ENCODE measurements at regions not wholly inside any gene's neighbourhood (a gene's known extent, or its start where the extent isn't known, plus 50 kb on each side); places are given as distances from the start of the nearest gene placed in this dataset.

DNA sequence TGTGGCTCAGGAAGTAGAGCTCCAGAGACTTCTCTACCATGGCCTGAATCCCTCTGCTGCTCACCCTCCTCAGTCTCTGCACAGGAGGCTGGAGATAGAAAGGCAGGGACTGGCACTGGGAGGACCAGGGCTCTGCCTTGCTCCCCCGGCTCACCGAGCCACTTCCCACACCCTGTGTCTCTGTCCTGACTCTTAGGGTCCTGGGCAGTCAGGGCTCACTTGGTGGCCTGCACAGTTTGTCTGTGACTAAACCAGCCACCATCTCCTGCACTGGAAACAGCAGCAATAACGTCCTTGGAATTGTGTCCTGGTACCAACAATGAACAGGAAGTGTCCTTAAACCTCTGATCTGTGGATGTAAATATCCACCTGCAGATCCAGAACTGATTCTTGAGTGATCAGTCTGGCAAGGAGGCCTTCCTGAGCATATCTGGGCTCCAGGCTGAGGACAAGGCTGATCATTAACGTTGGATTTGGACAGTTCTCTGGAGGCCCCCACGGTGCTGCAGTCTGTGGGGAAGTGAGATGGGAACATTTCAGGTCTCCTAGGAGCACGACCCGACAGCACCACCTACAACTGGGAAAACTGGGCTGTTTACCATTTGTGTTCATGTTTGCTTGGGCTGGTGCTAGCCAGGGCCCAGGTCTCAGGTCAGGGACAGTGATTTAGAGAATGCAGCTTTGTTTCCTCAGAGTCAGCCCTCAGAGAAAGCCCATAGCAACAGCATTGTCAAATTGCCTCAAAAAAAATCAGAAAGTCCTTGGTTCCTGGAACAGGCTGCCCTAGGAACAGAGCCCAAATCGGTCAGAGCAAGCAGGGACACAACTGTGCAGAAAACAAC, 82.5 kb downstream of the ZNF280B start (continued):
- TF ChIP-seq, protein P1, sequence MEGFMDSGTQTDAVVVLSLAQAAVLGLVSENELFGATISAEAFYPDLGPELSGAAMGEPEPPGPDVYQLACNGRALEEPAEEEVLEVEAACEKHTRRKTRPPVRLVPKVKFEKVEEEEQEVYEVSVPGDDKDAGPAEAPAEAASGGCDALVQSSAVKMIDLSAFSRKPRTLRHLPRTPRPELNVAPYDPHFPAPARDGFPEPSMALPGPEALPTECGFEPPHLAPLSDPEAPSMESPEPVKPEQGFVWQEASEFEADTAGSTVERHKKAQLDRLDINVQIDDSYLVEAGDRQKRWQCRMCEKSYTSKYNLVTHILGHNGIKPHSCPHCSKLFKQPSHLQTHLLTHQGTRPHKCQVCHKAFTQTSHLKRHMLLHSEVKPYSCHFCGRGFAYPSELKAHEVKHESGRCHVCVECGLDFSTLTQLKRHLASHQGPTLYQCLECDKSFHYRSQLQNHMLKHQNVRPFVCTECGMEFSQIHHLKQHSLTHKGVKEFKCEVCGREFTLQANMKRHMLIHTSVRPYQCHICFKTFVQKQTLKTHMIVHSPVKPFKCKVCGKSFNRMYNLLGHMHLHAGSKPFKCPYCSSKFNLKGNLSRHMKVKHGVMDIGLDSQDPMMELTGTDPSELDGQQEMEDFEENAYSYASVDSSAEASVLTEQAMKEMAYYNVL (CRISPR knock-in tag; IDR thresholded peaks at IDR 0.05; ENCODE audit: borderline replicate concordance), result no peak; the same call in 1 of the 2 replicates
- TF ChIP-seq ZBTB20 (CRISPR knock-in tag; IDR thresholded peaks at IDR 0.05; ENCODE audit: borderline replicate concordance, low read depth) (peak; percentile 80; the same call in 1 of the 2 replicates), TOE1 (CRISPR knock-in tag; IDR thresholded peaks at IDR 0.05) (no peak), ZNF317 (CRISPR knock-in tag; IDR thresholded peaks at IDR 0.05) (0 out of 2 replicates have a peak, but pooled peaks have one; percentile 15), ZFP90 (CRISPR knock-in tag; IDR thresholded peaks at IDR 0.05; ENCODE audit: borderline replicate concordance) (peak; percentile 81; the same call in 1 of the 2 replicates), ZNF136 (CRISPR knock-in tag; IDR thresholded peaks at IDR 0.05; ENCODE audit: low read depth) (no peak), ZNF552 (CRISPR knock-in tag; IDR thresholded peaks at IDR 0.05; ENCODE audit: borderline replicate concordance) (no peak), ZBTB21 (CRISPR knock-in tag; IDR thresholded peaks at IDR 0.05) (no peak), ZNF292 (CRISPR knock-in tag; IDR thresholded peaks at IDR 0.05; ENCODE audit: borderline replicate concordance, low read depth) (peak; percentile 80; the same call in 1 of the 2 replicates), RELA (CRISPR knock-in tag; IDR thresholded peaks at IDR 0.05) (no peak), XRCC5 (optimal IDR thresholded peaks at IDR 0.05; ENCODE audit: low read length) (no peak), ZNF335 (CRISPR knock-in tag; IDR thresholded peaks at IDR 0.05) (no peak), ZNF891 (CRISPR knock-in tag; IDR thresholded peaks at IDR 0.05) (0 out of 2 replicates have a peak, but pooled peaks have one; percentile 34), ZNF746 (CRISPR knock-in tag; IDR thresholded peaks at IDR 0.05) (no peak), DPF2 (CRISPR knock-in tag; IDR thresholded peaks at IDR 0.05; ENCODE audit: borderline replicate concordance, low read depth) (0 out of 2 replicates have a peak, but pooled peaks have one; percentile 13), ZNF282 (IDR thresholded peaks at IDR 0.05; ENCODE audit: partially characterized antibody) (no peak), ZFP82 (CRISPR knock-in tag; IDR thresholded peaks at IDR 0.05; ENCODE audit: borderline replicate concordance) (no peak), ERF (CRISPR knock-in tag; IDR thresholded peaks at IDR 0.05) (no peak), ZNF572 (CRISPR knock-in tag; IDR thresholded peaks at IDR 0.05) (peak; percentile 84; the same call in 1 of the 2 replicates), ZNF550 (CRISPR knock-in tag; IDR thresholded peaks at IDR 0.05; ENCODE audit: borderline replicate concordance) (no peak), SMAD9 (CRISPR knock-in tag; IDR thresholded peaks at IDR 0.05) (no peak)
- TF ChIP-seq, protein P2, sequence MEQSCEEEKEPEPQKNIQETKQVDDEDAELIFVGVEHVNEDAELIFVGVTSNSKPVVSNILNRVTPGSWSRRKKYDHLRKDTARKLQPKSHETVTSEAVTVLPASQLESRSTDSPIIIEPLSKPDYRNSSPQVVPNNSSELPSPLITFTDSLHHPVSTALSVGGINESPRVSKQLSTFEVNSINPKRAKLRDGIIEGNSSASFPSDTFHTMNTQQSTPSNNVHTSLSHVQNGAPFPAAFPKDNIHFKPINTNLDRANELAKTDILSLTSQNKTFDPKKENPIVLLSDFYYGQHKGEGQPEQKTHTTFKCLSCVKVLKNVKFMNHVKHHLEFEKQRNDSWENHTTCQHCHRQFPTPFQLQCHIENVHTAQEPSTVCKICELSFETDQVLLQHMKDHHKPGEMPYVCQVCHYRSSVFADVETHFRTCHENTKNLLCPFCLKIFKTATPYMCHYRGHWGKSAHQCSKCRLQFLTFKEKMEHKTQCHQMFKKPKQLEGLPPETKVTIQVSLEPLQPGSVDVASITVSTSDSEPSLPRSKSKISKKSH (CRISPR knock-in tag; IDR thresholded peaks at IDR 0.05; ENCODE audit: borderline replicate concordance), result no peak

Measured in HepG2 (cell line).